Stimulated activated effector memory CD8-positive, alpha-beta T cell treated with anti-CD3 and anti-CD28 coated beads, Interleukin-12 subunit alpha, Interleukin-12 subunit beta, amount 100 ng/mL, for 72 hours (primary cell): ENCODE measurements at regions not wholly inside any gene's neighbourhood (a gene's known extent, or its start where the extent isn't known, plus 50 kb on each side); places are given as distances from the start of the nearest gene placed in this dataset.
A peak's percentile ranks its signal among the peaks of the same experiment; 100 is the strongest.
"Not testable (repeated sequence)": the region's sequence is repeated elsewhere in the genome, so short reads cannot be mapped to it uniquely, and the experiment has no call there.

ENCODE experiments used
- ATAC-seq: fragments of 150-1000 bp; cut with Tn5 transposase; 2 replicates; pipeline ENCODE4 v1.10.0; 2021
- DNase-seq, 2 donors: peaks; one replicate each; pipeline ENCODE4 v3.0.0; 2021 to 2022; ENCODE audit warnings: low spot score in 2 of 2
- H3K27ac Mint-ChIP-seq: one replicate; pipeline ENCODE4 v1.8.0; 2022; ENCODE audit warnings: mild to moderate bottlenecking, mixed read lengths
- H3K36me3 Mint-ChIP-seq: one replicate; pipeline ENCODE4 v1.8.0; 2022; ENCODE audit warnings: mild to moderate bottlenecking, mixed read lengths
- H3K4me1 Mint-ChIP-seq: one replicate; pipeline ENCODE4 v1.8.0; 2022; ENCODE audit warnings: mixed read lengths
- H3K4me3 Mint-ChIP-seq: one replicate; pipeline ENCODE4 v1.8.0; 2022; ENCODE audit warnings: mild to moderate bottlenecking, mixed read lengths
- H3K9me3 Mint-ChIP-seq: one replicate; pipeline ENCODE4 v1.8.0; 2022; ENCODE audit warnings: mixed read lengths

GRCh38 chr21:8257083-8257799 is 2264.1 kb upstream of the TPTE start:
- not testable (repeated sequence) for H3K4me3 Mint-ChIP-seq, H3K27ac Mint-ChIP-seq, H3K36me3 Mint-ChIP-seq, ATAC-seq, H3K4me1 Mint-ChIP-seq, H3K9me3 Mint-ChIP-seq
- DNase-seq = peak; percentile 40 to 78

- not testable (repeated sequence) for H3K9me3 Mint-ChIP-seq, ATAC-seq, DNase-seq, H3K36me3 Mint-ChIP-seq, H3K4me1 Mint-ChIP-seq, H3K4me3 Mint-ChIP-seq, H3K27ac Mint-ChIP-seq
Measured at GRCh38 chr21:8260065-8260627, 2261.2 kb upstream of the TPTE start.
